HT1080 (cell line): ENCODE measurements at regions not wholly inside any gene's neighbourhood (a gene's known extent, or its start where the extent isn't known, plus 50 kb on each side); places are given as distances from the start of the nearest gene placed in this dataset.

ENCODE experiments used
- DNase-seq: peaks from one replicate; pipeline ENCODE4 v3.0.0-alpha.2; 2015; ENCODE audit warnings: low read depth

GRCh38 chrX:5536261-5536660, 692.4 kb downstream of the NLGN4X start:
- DNase-seq: no peak

- DNase-seq: no peak
Measured at GRCh38 chrX:5528057-5528456, 700.6 kb downstream of the NLGN4X start.

GRCh38 chrX:5526191-5526590, 702.5 kb downstream of the NLGN4X start:
- no peak for DNase-seq

DNA sequence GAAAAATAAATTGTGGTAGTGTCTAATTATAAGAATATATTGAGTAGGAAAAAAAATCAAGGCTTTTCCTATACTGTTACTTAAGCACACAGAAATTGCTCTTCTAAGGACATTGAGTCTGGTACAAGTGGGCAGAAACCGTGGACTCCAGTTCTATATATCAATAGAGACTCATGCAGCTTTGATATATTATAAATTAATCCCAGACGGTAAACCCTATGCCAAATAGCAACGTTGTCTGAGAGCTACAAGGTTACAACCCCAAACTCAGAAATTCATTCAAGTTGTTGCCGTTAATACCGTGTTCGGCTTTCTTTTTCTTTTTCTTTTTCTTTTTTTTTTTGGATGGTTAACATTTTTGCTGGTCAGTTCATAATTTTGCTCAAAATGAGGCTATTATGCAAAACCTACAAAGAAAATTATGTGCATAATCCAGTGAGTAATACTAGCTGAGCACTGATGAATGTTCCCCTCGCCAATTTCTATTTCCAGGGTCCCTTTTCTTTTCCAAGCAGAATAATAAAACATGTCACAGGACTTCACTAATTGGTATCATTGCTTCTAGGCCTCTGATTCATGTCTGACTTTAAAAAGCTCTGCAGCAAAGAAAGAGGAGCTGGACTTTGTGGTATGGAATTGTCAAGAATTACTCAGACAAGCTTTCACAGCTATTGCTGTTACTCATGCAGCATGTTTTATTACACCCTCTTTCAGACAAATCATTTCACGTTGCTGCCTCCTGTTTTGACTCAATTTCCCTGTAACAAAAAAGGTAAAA, 737.7 kb downstream of the NLGN4X start:
- DNase-seq: peak; percentile 0

- DNase-seq: peak; percentile 77
Measured at GRCh38 chrX:5474282-5474681, 754.4 kb downstream of the NLGN4X start.

DNA sequence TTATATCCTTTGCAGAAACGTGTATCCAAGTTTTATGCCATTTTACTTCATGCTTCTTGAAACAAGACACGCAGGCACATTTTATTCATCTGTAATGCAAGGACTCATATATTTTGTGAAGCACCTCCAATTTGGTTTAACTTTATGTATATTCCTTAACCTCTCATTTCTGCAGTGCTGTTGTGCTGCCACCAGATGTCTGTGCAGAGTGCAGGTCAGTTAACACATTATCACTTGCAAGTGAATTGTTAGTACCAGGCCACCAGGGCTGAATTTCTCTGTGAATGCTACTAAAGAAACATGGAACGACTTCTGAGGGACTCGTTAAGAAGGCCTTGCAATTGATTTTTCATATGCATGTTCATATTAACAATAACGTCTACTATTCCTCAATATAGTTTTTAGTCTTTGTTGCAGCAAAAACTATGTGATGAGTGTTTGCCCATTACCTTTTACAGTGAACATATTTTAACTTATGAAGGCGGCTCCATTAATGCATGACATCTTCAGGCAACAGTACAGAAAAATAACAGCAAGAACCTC, 770.3 kb downstream of the NLGN4X start:
- DNase-seq: no peak

DNA sequence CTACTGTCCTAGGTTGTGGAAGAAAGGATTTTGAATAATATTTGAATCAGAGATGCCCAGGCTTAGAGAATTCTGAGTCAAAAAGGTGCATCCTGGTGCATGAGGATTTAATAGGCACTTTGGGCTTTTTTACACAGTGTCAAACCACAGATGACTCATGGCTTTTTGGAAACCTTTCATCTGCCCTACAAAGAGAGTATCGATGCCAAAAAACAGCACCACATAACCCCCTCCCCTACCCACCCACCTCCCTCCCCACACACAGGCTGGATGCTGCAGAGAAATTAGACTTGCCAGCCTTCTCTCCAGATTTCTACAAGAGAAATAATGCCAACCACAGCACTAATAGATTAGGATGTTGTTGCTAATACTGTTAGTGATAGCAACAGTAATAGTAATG, 779.3 kb downstream of the NLGN4X start:
- DNase-seq: peak; percentile 0

- DNase-seq: no peak
Measured at GRCh38 chrX:5431823-5432222, 796.8 kb downstream of the NLGN4X start.

- no peak for DNase-seq
Measured at GRCh38 chrX:5425119-5425518, 803.5 kb downstream of the NLGN4X start.

DNA sequence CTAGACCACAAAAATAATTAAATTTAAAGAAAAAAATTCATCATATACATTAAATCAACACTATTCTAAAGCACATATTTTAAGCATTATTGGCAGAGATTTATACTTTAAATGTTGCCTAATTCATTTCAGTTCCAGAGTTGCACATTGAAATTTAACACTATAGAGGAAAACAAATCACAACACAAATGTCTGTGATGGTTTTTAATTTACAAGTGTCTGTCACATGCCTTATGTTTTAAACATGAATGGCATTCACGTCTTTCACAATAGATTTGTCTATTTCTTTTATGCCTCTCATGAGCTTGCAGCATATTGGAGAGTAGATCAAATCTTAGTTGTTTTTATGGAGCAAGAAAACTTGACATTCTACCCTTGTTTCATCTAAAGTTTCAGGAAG, 811.3 kb downstream of the NLGN4X start:
- DNase-seq: no peak

- DNase-seq: no peak
Measured at GRCh38 chrX:5415738-5416137, 812.9 kb downstream of the NLGN4X start.

- no peak for DNase-seq
Measured at GRCh38 chrX:5409106-5409505, 819.6 kb downstream of the NLGN4X start.

DNA sequence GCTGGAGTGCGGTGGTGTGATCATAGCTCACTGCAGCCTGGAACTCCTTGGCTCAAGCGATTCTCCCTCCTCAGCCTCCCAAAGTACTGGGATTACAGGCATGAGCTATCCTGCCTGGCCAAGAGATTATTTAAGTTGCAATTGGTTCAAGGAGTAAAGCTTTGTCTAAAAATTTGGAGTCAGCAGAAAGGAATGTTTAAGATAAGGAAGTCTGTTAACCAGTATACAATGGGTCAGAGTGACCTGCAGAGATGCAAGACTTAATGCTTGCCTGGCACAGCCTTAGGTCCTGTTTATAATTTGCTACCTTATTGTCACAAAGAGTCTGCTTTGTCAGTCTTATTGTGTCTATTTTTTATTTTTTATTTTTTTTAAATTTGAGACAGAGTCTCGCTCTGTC, 826.2 kb downstream of the NLGN4X start:
- peak; percentile 0 for DNase-seq

GRCh38 chrX:5399403-5399802, 829.3 kb downstream of the NLGN4X start:
- DNase-seq: no peak

GRCh38 chrX:5397409-5397808, 831.3 kb downstream of the NLGN4X start:
- DNase-seq: no peak

DNA sequence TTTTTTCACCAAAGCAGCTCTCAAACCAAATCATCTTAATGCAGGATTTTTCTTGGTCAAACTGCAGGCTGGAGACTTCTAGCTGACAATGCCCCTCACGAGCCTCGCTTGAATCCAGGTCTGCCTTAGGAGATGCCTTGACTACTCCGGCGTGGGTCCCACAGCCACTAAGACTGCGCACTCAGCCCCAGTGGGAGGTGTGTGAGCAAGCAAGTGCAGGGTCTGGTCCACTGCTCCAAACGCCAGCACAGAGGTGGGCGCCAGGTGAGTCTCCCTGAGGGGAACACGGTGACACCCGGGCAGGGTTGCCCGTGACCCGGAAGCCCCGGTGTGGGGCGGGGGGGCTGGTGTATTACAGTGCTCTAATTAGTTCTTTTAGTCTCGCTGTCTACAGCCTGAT, 838.3 kb downstream of the NLGN4X start:
- DNase-seq: no peak

DNA sequence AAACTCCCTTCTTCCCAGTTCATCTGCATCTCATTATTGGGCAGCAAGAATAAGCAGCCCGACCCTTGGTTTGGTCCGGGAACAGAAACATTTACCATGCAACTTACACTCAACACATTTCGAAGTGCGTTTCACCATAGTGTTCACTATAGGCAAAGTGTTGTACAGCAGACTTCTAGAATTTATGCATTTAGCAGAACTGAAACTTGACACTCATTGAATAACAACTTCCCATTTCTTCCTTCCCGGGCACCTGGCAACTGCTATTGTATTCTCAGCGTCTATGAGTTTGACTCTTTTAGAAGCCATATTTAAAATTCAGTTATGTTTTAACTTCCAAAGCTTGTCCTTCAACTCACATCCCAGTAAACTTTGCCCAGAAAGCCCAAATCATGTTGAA, 840.6 kb downstream of the NLGN4X start:
- no peak for DNase-seq

DNA sequence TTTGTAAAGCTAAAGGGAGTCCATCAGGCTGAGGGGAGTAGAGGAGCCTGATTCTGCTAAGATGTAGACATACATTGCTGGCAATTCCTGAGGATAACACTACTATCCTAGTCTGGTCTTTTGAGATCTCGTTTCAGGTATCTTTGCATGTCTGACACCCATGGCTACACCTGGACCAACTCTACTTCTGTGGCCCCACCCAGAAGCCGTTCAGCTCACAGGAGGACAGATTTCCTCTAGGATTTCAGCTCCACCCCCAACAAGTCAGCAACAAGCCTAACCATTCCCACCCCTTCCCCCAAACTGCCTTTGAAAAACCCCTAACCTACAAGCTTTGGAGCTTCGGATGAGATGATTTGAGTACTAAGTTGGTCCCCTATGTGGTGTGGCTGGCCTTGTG, 848.2 kb downstream of the NLGN4X start:
- no peak for DNase-seq

GRCh38 chrX:5341902-5342301, 886.8 kb downstream of the NLGN4X start:
- no peak for DNase-seq

GRCh38 chrX:5337160-5337559, 891.5 kb downstream of the NLGN4X start:
- DNase-seq: no peak

DNA sequence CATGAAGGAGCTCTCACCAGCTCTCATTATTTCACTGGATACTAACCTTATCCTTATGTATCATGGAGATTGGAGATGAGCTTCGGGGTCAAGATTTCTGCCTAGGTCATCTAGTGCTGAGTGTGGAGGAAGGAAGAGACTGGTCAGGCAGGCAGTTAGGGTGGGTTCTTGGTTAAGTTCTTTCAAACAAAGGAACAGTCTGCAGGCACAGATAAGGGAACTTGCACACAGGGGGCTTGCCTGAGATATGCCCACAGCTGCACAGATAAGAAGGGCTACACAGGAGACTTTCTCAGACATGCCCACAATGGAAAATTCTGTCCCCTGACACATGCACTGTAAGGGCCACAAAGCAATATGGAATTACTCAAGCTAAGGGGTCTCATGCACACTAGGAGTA, 904.1 kb downstream of the NLGN4X start:
- no peak for DNase-seq

GRCh38 chrX:5314148-5314547, 914.5 kb downstream of the NLGN4X start:
- no peak for DNase-seq

DNA sequence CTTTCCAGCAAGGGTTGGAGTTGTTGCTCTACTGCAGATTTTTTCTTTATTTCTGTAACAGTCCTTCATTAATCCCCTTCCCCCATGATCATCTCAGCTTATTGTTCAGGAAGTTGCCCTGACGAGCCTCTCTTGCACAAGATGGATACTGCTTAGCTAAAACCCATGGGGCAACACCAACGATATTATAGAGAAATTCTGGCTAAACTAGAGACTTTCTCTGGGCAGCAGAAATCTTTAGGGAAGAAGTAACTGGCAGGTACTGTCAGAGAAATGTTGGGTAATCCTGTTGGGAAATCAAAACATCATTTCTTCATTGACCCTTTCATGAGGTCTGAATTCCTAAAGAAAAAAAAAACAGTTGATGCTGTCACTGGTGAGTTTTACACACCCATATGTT, 921.3 kb downstream of the NLGN4X start:
- DNase-seq: no peak
